Loucy (cell line): ENCODE measurements at regions not wholly inside any gene's neighbourhood (a gene's known extent, or its start where the extent isn't known, plus 50 kb on each side); places are given as distances from the start of the nearest gene placed in this dataset.

Experiments
- H2AFZ ChIP-seq: fragments of 200-600 bp; sonication (generic); 2 replicates; pipeline ENCODE4 v1.6.0; 2016; ENCODE audit warnings: antibody characterized with exemption, mild to moderate bottlenecking, low read length, moderate library complexity
- H3F3A ChIP-seq: fragments of 200-600 bp; 2 replicates; pipeline ENCODE4 v1.6.0; 2016; ENCODE audit warnings: antibody characterized with exemption, low read depth, mild to moderate bottlenecking
- H3K27me3 ChIP-seq: fragments of 200-600 bp; sonication (generic); 2 replicates; pipeline ENCODE4 v1.6.1; 2014; ENCODE audit warnings: low read length, mild to moderate bottlenecking; ENCODE audit not compliant: insufficient read depth, poor library complexity, severe bottlenecking
- H3K36me3 ChIP-seq: fragments of 200-600 bp; sonication (generic); 2 replicates; pipeline ENCODE4 v1.6.1; 2016; ENCODE audit warnings: low read length; ENCODE audit not compliant: insufficient read depth
- H3K4me1 ChIP-seq: fragments of 200-600 bp; sonication (generic); 2 replicates; pipeline ENCODE4 v1.5.1; 2014; ENCODE audit warnings: low read length, mild to moderate bottlenecking; ENCODE audit not compliant: insufficient read depth, poor library complexity, severe bottlenecking
- H3K4me2 ChIP-seq: fragments of 200-600 bp; sonication (generic); 2 replicates; pipeline ENCODE4 v1.6.0; 2014; ENCODE audit warnings: antibody characterized with exemption, low read length, low read depth, mild to moderate bottlenecking; ENCODE audit not compliant: poor library complexity, severe bottlenecking
- H3K4me3 ChIP-seq: fragments of 200-600 bp; sonication (generic); 2 replicates; pipeline ENCODE4 v1.5.1; 2014; ENCODE audit warnings: low read length, mild to moderate bottlenecking, mixed read lengths; ENCODE audit not compliant: poor library complexity, severe bottlenecking
- H3K79me2 ChIP-seq: fragments of 200-600 bp; sonication (generic); 2 replicates; pipeline ENCODE4 v1.6.1; 2014; ENCODE audit warnings: low read length; ENCODE audit not compliant: insufficient read depth
- H3K9ac ChIP-seq: fragments of 200-600 bp; sonication (generic); 2 replicates; pipeline ENCODE4 v1.6.0; 2014; ENCODE audit warnings: mild to moderate bottlenecking, low read depth, low read length, moderate library complexity; ENCODE audit not compliant: poor library complexity, severe bottlenecking
- H3K9me2 ChIP-seq: fragments of 200-600 bp; sonication (generic); replicated peaks from 2 replicates; pipeline ENCODE4 v1.6.1; 2016; ENCODE audit warnings: low read depth, low read length, mixed read lengths
- H3K9me3 ChIP-seq: fragments of 200-600 bp; sonication (generic); 2 replicates; pipeline ENCODE4 v1.6.1; 2014; ENCODE audit warnings: mild to moderate bottlenecking, antibody characterized with exemption, low read length, low read depth; ENCODE audit not compliant: insufficient read depth
- H4K20me1 ChIP-seq: fragments of 200-600 bp; sonication (generic); 2 replicates; pipeline ENCODE4 v1.6.0; 2014; ENCODE audit warnings: antibody characterized with exemption, low read length, mild to moderate bottlenecking; ENCODE audit not compliant: insufficient read depth, poor library complexity, severe bottlenecking
- CTCF ChIP-seq: fragments of 200-600 bp; sonication (generic); conservative IDR thresholded peaks from 2 replicates; pipeline ENCODE4 v1.5.1; 2014; ENCODE audit warnings: mild to moderate bottlenecking, antibody characterized with exemption, low read length
- EZH2phosphoT487 ChIP-seq: fragments of 200-600 bp; IDR thresholded peaks from 2 replicates; pipeline ENCODE4 v1.6.1; 2018; ENCODE audit warnings: antibody characterized with exemption, mild to moderate bottlenecking, moderate library complexity, borderline replicate concordance

GRCh38 chr5:4230786-4231641 is 635.4 kb downstream of the IRX1 start:
- no peaks in the 10 kb centered on the region for H4K20me1 ChIP-seq
- H3K4me3 ChIP-seq = no peak overlapping the region
- no peaks in the 10 kb centered on the region for H3K27me3 ChIP-seq
- no peaks in the 10 kb centered on the region for H3F3A ChIP-seq
- no peaks in the 10 kb centered on the region for H3K36me3 ChIP-seq
- no peaks in the 10 kb centered on the region for H3K9me2 ChIP-seq
- H3K79me2 ChIP-seq = no peaks in the 10 kb centered on the region
- no peak overlapping the region for H3K4me2 ChIP-seq
- TF ChIP-seq CTCF = no peak
- TF ChIP-seq EZH2phosphoT487 = no peak
- H3K9ac ChIP-seq = no peak overlapping the region
- H3K4me1 ChIP-seq = peaks cover 12% of the 10 kb centered on the region
- peaks cover 7% of the 10 kb centered on the region; the same call in 1 of the 2 replicates for H3K9me3 ChIP-seq
- no peak overlapping the region for H2AFZ ChIP-seq

DNA sequence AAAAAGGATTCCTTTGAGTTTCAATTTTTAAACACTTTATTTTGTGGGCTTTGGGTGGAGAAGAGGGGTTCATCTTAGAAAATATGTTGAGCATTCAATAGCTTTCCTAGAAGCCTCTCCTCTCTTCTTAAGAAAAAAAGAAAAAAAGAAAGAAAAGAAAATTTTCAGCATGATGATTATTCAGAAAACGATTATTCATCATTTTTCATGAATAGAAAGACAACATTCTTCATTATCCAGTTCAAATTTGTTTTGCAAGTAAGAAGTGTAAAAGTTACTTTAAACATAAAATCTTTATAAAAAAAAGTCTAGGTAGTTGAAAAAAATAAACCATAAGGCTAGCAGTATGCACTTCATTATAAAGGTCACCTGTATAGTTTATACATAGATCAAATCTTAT is 636.5 kb downstream of the IRX1 start:
- Histone ChIP-seq H3K36me3 (no peaks in the 10 kb centered on the region), H2AFZ (no peak overlapping the region), H3K9me2 (no peaks in the 10 kb centered on the region), H3K4me3 (no peak overlapping the region), H3K79me2 (no peaks in the 10 kb centered on the region), H3K4me1 (peaks cover 12% of the 10 kb centered on the region), H3K4me2 (no peak overlapping the region), H3K9ac (no peak overlapping the region), H3K27me3 (no peaks in the 10 kb centered on the region), H3K9me3 (peaks cover 7% of the 10 kb centered on the region; the same call in 1 of the 2 replicates), H3F3A (no peaks in the 10 kb centered on the region), H4K20me1 (no peaks in the 10 kb centered on the region)
- no peak for TF ChIP-seq EZH2phosphoT487
- TF ChIP-seq CTCF = no peak

- H3F3A ChIP-seq = no peaks in the 10 kb centered on the region
- peaks cover 12% of the 10 kb centered on the region for H3K4me1 ChIP-seq
- H3K36me3 ChIP-seq = no peaks in the 10 kb centered on the region
- no peak overlapping the region for H3K9ac ChIP-seq
- peaks cover 7% of the 10 kb centered on the region; the same call in 1 of the 2 replicates for H3K9me3 ChIP-seq
- no peak overlapping the region for H3K4me3 ChIP-seq
- H3K79me2 ChIP-seq = no peaks in the 10 kb centered on the region
- H2AFZ ChIP-seq = no peak overlapping the region
- no peak for TF ChIP-seq EZH2phosphoT487
- TF ChIP-seq CTCF = peak; percentile 50
- no peaks in the 10 kb centered on the region for H3K27me3 ChIP-seq
- no peaks in the 10 kb centered on the region for H3K9me2 ChIP-seq
- no peak overlapping the region for H3K4me2 ChIP-seq
- no peaks in the 10 kb centered on the region for H4K20me1 ChIP-seq
Measured at GRCh38 chr5:4233671-4234070, 638.0 kb downstream of the IRX1 start.
